ENCODE measurements at regions not wholly inside any gene's neighbourhood (a gene's known extent, or its start where the extent isn't known, plus 50 kb on each side); places are given as distances from the start of the nearest gene placed in this dataset.

DNA sequence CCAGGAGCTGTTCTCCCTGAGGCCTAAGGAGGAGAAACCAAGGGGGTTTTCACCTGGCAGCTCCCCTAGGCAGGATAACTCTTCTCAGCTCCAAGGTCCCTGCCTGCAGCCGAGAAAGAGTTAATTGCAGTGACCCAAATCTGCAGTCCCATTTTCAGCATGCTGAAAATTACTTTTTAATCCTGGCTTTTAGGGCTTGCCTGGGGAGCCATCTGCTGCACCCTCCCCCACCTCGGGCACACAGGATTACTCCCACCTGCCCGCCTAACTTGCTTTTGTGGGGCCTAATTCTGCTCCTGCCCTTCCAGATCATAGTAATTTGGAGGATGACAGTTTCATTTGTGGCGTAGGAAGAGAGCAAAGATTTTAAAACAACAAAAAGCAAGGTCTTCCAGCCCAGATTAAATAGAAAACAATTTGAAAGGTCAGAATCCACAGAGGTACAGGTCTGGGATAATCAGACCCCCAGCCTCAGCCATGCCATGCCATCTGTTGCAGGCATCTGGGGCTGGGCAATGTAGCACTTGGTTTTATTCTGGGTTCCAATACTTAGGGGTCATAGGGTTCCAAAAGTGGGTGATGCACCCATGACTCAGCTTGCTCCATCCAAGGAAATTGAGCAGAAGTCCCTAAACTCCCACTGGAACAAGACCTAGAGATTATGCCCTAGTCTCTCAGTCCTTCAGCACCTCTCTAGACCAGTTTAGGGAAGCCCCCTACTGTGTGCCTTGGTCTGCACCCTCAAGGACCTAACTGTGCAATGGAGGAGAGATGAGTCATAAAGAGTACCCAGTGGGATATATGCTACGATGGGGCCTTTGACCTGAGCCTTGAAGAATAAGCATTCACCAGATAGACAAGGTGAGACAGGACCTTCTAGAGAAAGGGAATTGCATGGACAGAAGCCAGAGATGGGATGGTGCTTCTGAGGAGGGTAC is 64.5 kb upstream of the NLK start:
- H3K9me3 ChIP-seq (ENCODE audit: control insufficient read depth in 4 of 4, low read length in 3 of 4): no peaks in the 10 kb centered on the region

DNA sequence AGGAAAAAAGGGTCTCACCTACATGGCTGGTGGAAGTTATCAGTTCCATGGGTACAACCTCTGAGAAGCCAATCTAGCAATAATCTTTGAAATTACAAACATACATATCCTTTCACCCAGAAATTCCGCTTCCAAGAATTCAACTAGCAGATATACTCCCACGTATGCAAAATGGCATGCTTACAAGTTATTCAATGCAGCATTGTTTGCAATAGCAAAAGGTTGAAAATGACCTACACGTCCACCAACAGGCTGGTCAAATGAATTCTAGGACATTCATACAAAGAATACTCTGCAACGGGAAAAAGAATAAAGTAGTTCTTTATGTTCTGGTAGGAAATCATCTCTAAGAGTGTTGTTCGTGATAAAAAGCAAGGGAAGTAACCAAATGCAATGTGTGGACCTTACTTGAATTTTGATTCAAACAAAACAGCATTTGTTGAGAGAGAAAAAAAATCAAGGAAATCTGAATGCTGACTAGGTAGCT is 63.7 kb upstream of the NLK start:
- WGBS: 75% methylated on average over 5 of the region's 5 CpGs

More for the DNA sequence above, 64.5 kb upstream of the NLK start:
- Histone ChIP-seq H3K36me3 (ENCODE audit: control insufficient read depth in 4 of 4, insufficient read depth in 3 of 4, low read depth in 1 of 4, low read length in 3 of 4) (no peaks in the 10 kb centered on the region), H3K27me3 (ENCODE audit: control insufficient read depth in 4 of 4, insufficient read depth in 4 of 4, low read length in 3 of 4) (no peaks in the 10 kb centered on the region), H3K27ac (ENCODE audit: low read depth in 1 of 2, low read length in 2 of 2) (no peak overlapping the region), H3K9ac (ENCODE audit: low read depth in 1 of 2, low read length in 2 of 2) (no peak overlapping the region), H3K4me3 (ENCODE audit: low read depth in 1 of 3, low read length in 3 of 3) (no peak overlapping the region), H3K4me1 (ENCODE audit: control insufficient read depth in 4 of 4, insufficient read depth in 4 of 4, low read length in 3 of 4) (no peaks in the 10 kb centered on the region)
- TF ChIP-seq ATF3 (IDR thresholded peaks at IDR 0.05) (no peak), EGR1 (IDR thresholded peaks at IDR 0.05; ENCODE audit: low read depth in 2 of 2) (no peak), CTCF (IDR thresholded peaks at IDR 0.05; ENCODE audit: low read depth, low read length, missing input control) (no peak), RAD21 (IDR thresholded peaks at IDR 0.05) (no peak), REST (IDR thresholded peaks at IDR 0.05) (no peak), NR2F2 (IDR thresholded peaks at IDR 0.05) (no peak), HNF4G (IDR thresholded peaks at IDR 0.05) (no peak), FOXA1 (IDR thresholded peaks at IDR 0.05) (no peak), HNF4A (conservative IDR thresholded peaks at IDR 0.05) (no peak), YY1 (IDR thresholded peaks at IDR 0.05) (no peak)
- 92% methylated on average over 5 of the region's 5 CpGs for WGBS
- no peak for DNase-seq (ENCODE audit: low spot score)

More for the DNA sequence above, 63.7 kb upstream of the NLK start:
- no peak overlapping the region for H3K9ac ChIP-seq (ENCODE audit: low read depth in 1 of 2, low read length in 2 of 2)
- H3K27me3 ChIP-seq (ENCODE audit: control insufficient read depth in 4 of 4, insufficient read depth in 4 of 4, low read length in 3 of 4): no peaks in the 10 kb centered on the region
- no peak overlapping the region for H3K4me3 ChIP-seq (ENCODE audit: low read depth in 1 of 3, low read length in 3 of 3)
- H3K9me3 ChIP-seq (ENCODE audit: control insufficient read depth in 4 of 4, low read length in 3 of 4): no peaks in the 10 kb centered on the region
- H3K36me3 ChIP-seq (ENCODE audit: control insufficient read depth in 4 of 4, insufficient read depth in 3 of 4, low read depth in 1 of 4, low read length in 3 of 4): no peaks in the 10 kb centered on the region
- H3K4me1 ChIP-seq (ENCODE audit: control insufficient read depth in 4 of 4, insufficient read depth in 4 of 4, low read length in 3 of 4): no peaks in the 10 kb centered on the region
- H3K27ac ChIP-seq (ENCODE audit: low read depth in 1 of 2, low read length in 2 of 2): no peak overlapping the region
- DNase-seq (ENCODE audit: low spot score): no peak
- TF ChIP-seq FOXA2 (IDR thresholded peaks at IDR 0.05): no peak
- TF ChIP-seq, protein P1, sequence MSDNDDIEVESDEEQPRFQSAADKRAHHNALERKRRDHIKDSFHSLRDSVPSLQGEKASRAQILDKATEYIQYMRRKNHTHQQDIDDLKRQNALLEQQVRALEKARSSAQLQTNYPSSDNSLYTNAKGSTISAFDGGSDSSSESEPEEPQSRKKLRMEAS (IDR thresholded peaks at IDR 0.05): no peak
- TF ChIP-seq FOXA1 (IDR thresholded peaks at IDR 0.05): no peak
- no peak for TF ChIP-seq EGR1 (IDR thresholded peaks at IDR 0.05; ENCODE audit: low read depth in 2 of 2)
- no peak for TF ChIP-seq YY1 (IDR thresholded peaks at IDR 0.05)
- TF ChIP-seq SP1 (IDR thresholded peaks at IDR 0.05): no peak
- TF ChIP-seq RAD21 (IDR thresholded peaks at IDR 0.05): no peak
- TF ChIP-seq HNF4A (conservative IDR thresholded peaks at IDR 0.05): no peak
- TF ChIP-seq CTCF (IDR thresholded peaks at IDR 0.05; ENCODE audit: low read depth, low read length, missing input control): no peak
